WTC11 (cell line): ENCODE measurements at regions not wholly inside any gene's neighbourhood (a gene's known extent, or its start where the extent isn't known, plus 50 kb on each side); places are given as distances from the start of the nearest gene placed in this dataset.

Experiments used
- ATAC-seq: fragments of 200-7000 bp; cut with Tn5 transposase; 2 replicates; pipeline ENCODE4 v1.10.0; 2021; ENCODE audit warnings: mild to moderate bottlenecking, moderate library complexity
- CTCF ChIA-PET: fragments of 300-600 bp; sonication (Branson Sonifier 250); formaldehyde crosslinking; loops from one replicate; lab custom pipeline; 2021; ENCODE audit warnings: antibody characterized with exemption; lab: Charles Lee
- POLR2A ChIA-PET: fragments of 350-600 bp; sonication (Branson Sonifier 250); formaldehyde crosslinking; loops from one replicate; lab custom pipeline; 2021; ENCODE audit warnings: antibody characterized with exemption; lab: Charles Lee
- DNase-seq: peaks from one replicate; pipeline ENCODE4 v3.0.0; 2021; ENCODE audit warnings: low spot score
- H3K27ac Mint-ChIP-seq: 2 replicates; pipeline ENCODE4 v1.8.0; 2021; ENCODE audit warnings: mixed read lengths
- H3K27me3 Mint-ChIP-seq: 2 replicates; pipeline ENCODE4 v1.8.0; 2021; ENCODE audit warnings: low read depth, mild to moderate bottlenecking, moderate library complexity, mixed read lengths
- H3K36me3 Mint-ChIP-seq: 2 replicates; pipeline ENCODE4 v1.8.0; 2021; ENCODE audit warnings: mixed read lengths
- H3K4me1 Mint-ChIP-seq: 2 replicates; pipeline ENCODE4 v1.8.0; 2022; ENCODE audit warnings: mixed read lengths
- H3K4me3 Mint-ChIP-seq: 2 replicates; pipeline ENCODE4 v1.8.0; 2021; ENCODE audit warnings: mild to moderate bottlenecking, moderate library complexity, mixed read lengths
- H3K9me3 Mint-ChIP-seq: 2 replicates; pipeline ENCODE4 v1.8.0; 2021; ENCODE audit warnings: mixed read lengths
- AFF4 ChIP-seq: sonication (generic); formaldehyde crosslinking; IDR thresholded peaks from 2 replicates; pipeline ENCODE4 v1.8.1; 2023; ENCODE audit warnings: mild to moderate bottlenecking, missing genetic modification reagents, borderline replicate concordance
- ATF1 ChIP-seq: sonication (generic); formaldehyde crosslinking; IDR thresholded peaks from 2 replicates; pipeline ENCODE4 v1.8.1; 2023; ENCODE audit warnings: mild to moderate bottlenecking, moderate library complexity, missing genetic modification reagents
- ATF3 ChIP-seq: sonication (generic); formaldehyde crosslinking; conservative IDR thresholded peaks from 2 replicates; pipeline ENCODE4 v1.8.1; 2022; ENCODE audit warnings: mild to moderate bottlenecking, missing genetic modification reagents
- ELF4 ChIP-seq: sonication (generic); formaldehyde crosslinking; IDR thresholded peaks from 2 replicates; pipeline ENCODE4 v1.8.1; 2022; ENCODE audit warnings: low read depth, mild to moderate bottlenecking, moderate library complexity, missing genetic modification reagents
- FOXJ3 ChIP-seq: sonication (generic); formaldehyde crosslinking; IDR thresholded peaks from 2 replicates; pipeline ENCODE4 v1.9.0; 2021; ENCODE audit warnings: missing genetic modification reagents, mild to moderate bottlenecking, borderline replicate concordance
- FOXK1 ChIP-seq: sonication (generic); formaldehyde crosslinking; IDR thresholded peaks from 2 replicates; pipeline ENCODE4 v1.8.0; 2022; ENCODE audit warnings: mild to moderate bottlenecking, moderate library complexity, missing genetic modification reagents
- FOXP4 ChIP-seq: sonication (generic); formaldehyde crosslinking; IDR thresholded peaks from 2 replicates; pipeline ENCODE4 v1.8.0; 2022; ENCODE audit warnings: mild to moderate bottlenecking, missing genetic modification reagents
- IRF2 ChIP-seq: sonication (generic); formaldehyde crosslinking; IDR thresholded peaks from 2 replicates; pipeline ENCODE4 v1.8.0; 2022; ENCODE audit warnings: low read depth, missing genetic modification reagents, borderline replicate concordance
- KAT7 ChIP-seq: sonication (generic); formaldehyde crosslinking; IDR thresholded peaks from 2 replicates; pipeline ENCODE4 v1.8.1; 2023; ENCODE audit warnings: missing genetic modification reagents, mild to moderate bottlenecking, borderline replicate concordance
- NFATC4 ChIP-seq: fragments of 250-450 bp; sonication (Bioruptor Pico); IDR thresholded peaks from 2 replicates; pipeline ENCODE4 v1.9.0; 2021; ENCODE audit warnings: mild to moderate bottlenecking
- NFYB ChIP-seq: sonication (generic); formaldehyde crosslinking; conservative IDR thresholded peaks from 2 replicates; pipeline ENCODE4 v1.8.0; 2022; ENCODE audit warnings: low read depth, missing genetic modification reagents
- NR3C1 ChIP-seq: sonication (generic); formaldehyde crosslinking; conservative IDR thresholded peaks from 2 replicates; pipeline ENCODE4 v1.8.1; 2023; ENCODE audit warnings: low read depth, mild to moderate bottlenecking, missing genetic modification reagents
- PREB ChIP-seq: sonication (generic); formaldehyde crosslinking; IDR thresholded peaks from 2 replicates; pipeline ENCODE4 v1.8.1; 2022; ENCODE audit warnings: mild to moderate bottlenecking, missing genetic modification reagents, moderate library complexity, borderline replicate concordance
- SMAD3 ChIP-seq: sonication (generic); formaldehyde crosslinking; IDR thresholded peaks from 2 replicates; pipeline ENCODE4 v1.8.0; 2022; ENCODE audit warnings: missing genetic modification reagents, mild to moderate bottlenecking, borderline replicate concordance
- SMAD4 ChIP-seq: sonication (generic); formaldehyde crosslinking; IDR thresholded peaks from 2 replicates; pipeline ENCODE4 v1.8.0; 2022; ENCODE audit warnings: mild to moderate bottlenecking, missing genetic modification reagents
- SOX15 ChIP-seq: fragments of 250-450 bp; sonication (Bioruptor Pico); IDR thresholded peaks from 2 replicates; pipeline ENCODE4 v1.9.0; 2021; ENCODE audit warnings: mild to moderate bottlenecking
- TEAD1 ChIP-seq: sonication (generic); formaldehyde crosslinking; IDR thresholded peaks from 2 replicates; pipeline ENCODE4 v1.8.0; 2022; ENCODE audit warnings: mild to moderate bottlenecking, missing genetic modification reagents
- TP53 ChIP-seq: sonication (generic); formaldehyde crosslinking; IDR thresholded peaks from 2 replicates; pipeline ENCODE4 v1.8.1; 2023; ENCODE audit warnings: mild to moderate bottlenecking, missing genetic modification reagents
- ZNF121 ChIP-seq: sonication (generic); formaldehyde crosslinking; IDR thresholded peaks from 2 replicates; pipeline ENCODE4 v1.8.0; 2023; ENCODE audit warnings: missing genetic modification reagents
- ZNF232 ChIP-seq: sonication (generic); formaldehyde crosslinking; IDR thresholded peaks from 2 replicates; pipeline ENCODE4 v1.8.0; 2022; ENCODE audit warnings: mild to moderate bottlenecking, missing genetic modification reagents
- ZNF263 ChIP-seq: sonication (generic); formaldehyde crosslinking; IDR thresholded peaks from 2 replicates; pipeline ENCODE4 v1.8.1; 2022; ENCODE audit warnings: low read depth, mild to moderate bottlenecking, moderate library complexity, missing genetic modification reagents
- ZNF416 ChIP-seq: fragments of 250-450 bp; sonication (Bioruptor Pico); IDR thresholded peaks from 2 replicates; pipeline ENCODE4 v1.9.0; 2021; ENCODE audit warnings: mild to moderate bottlenecking, inconsistent platforms
- TF ChIP-seq, protein P1 (sequence below): sonication (generic); formaldehyde crosslinking; IDR thresholded peaks from 2 replicates; pipeline ENCODE4 v1.8.0; 2022; ENCODE audit warnings: mild to moderate bottlenecking, missing genetic modification reagents
- TF ChIP-seq, protein P2 (sequence below): sonication (generic); formaldehyde crosslinking; IDR thresholded peaks from 2 replicates; pipeline ENCODE4 v1.8.1; 2023; ENCODE audit warnings: mild to moderate bottlenecking, missing genetic modification reagents
- TF ChIP-seq, protein P3 (sequence below): sonication (generic); formaldehyde crosslinking; IDR thresholded peaks from 2 replicates; pipeline ENCODE4 v1.8.1; 2023; ENCODE audit warnings: mild to moderate bottlenecking, moderate library complexity, missing genetic modification reagents

- no peak for TF ChIP-seq AFF4 (CRISPR knock-in tag)
- TF ChIP-seq, protein P1, sequence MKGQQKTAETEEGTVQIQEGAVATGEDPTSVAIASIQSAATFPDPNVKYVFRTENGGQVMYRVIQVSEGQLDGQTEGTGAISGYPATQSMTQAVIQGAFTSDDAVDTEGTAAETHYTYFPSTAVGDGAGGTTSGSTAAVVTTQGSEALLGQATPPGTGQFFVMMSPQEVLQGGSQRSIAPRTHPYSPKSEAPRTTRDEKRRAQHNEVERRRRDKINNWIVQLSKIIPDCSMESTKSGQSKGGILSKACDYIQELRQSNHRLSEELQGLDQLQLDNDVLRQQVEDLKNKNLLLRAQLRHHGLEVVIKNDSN, result no peak
- TF ChIP-seq NFATC4, result no peak
- no peak for TF ChIP-seq ZNF263 (CRISPR knock-in tag)
- no peak for TF ChIP-seq FOXK1 (CRISPR knock-in tag)
- no peak for TF ChIP-seq ATF1
- TF ChIP-seq ATF3 (CRISPR knock-in tag), result no peak
- TF ChIP-seq ZNF121, result no peak
- ATAC-seq, result no peak
- CTCF ChIA-PET, result no interaction called here
- POLR2A ChIA-PET, result no interaction called here
- Mint-ChIP-seq H3K4me3 (no peak overlapping the region), H3K27ac (no peak overlapping the region), H3K36me3 (no peaks in the 10 kb centered on the region), H3K27me3 (no peaks in the 10 kb centered on the region), H3K4me1 (peaks cover 18% of the 10 kb centered on the region; the same call in 1 of the 2 replicates), H3K9me3 (peaks cover 20% of the 10 kb centered on the region)
- no peak for DNase-seq
Measured at GRCh38 chr6:156587751-156588301, 189.4 kb upstream of the ARID1B start.

DNA sequence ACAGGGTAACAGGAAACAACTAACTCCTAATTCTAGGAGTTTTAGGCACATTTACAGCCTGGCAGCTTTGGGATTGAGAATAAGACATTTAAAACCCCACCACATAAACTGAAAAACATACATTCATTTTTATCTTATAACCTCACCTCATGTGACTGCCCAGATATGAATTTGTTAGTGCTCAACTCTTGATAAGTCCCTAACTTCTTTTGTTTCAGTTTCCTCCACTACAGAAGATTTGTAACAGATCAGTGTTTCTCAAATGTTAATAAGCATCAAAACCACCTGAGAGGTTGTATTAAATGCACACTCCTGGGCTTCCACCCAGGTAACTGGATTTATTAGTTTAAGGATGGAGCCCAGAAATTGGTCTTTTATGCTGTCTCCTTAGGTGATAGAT, 190.1 kb upstream of the ARID1B start:
- Mint-ChIP-seq H3K9me3 (peaks cover 20% of the 10 kb centered on the region), H3K36me3 (no peaks in the 10 kb centered on the region), H3K4me3 (no peak overlapping the region), H3K27ac (no peak overlapping the region), H3K27me3 (no peaks in the 10 kb centered on the region), H3K4me1 (peaks cover 18% of the 10 kb centered on the region; the same call in 1 of the 2 replicates)
- no peak for ATAC-seq
- POLR2A ChIA-PET, result no interaction called here
- TF ChIP-seq ZNF121 (no peak), FOXK1 (CRISPR knock-in tag) (no peak), SMAD3 (CRISPR knock-in tag) (no peak), NR3C1 (no peak), SOX15 (CRISPR knock-in tag) (no peak), TP53 (CRISPR knock-in tag) (no peak), SMAD4 (CRISPR knock-in tag) (no peak), ZNF232 (CRISPR knock-in tag) (no peak), NFYB (no peak), IRF2 (CRISPR knock-in tag) (no peak), PREB (no peak), FOXP4 (CRISPR knock-in tag) (no peak), ELF4 (no peak), FOXJ3 (CRISPR knock-in tag) (no peak), KAT7 (CRISPR knock-in tag) (no peak), TEAD1 (CRISPR knock-in tag) (no peak), ZNF416 (no peak)
- TF ChIP-seq, protein P2, sequence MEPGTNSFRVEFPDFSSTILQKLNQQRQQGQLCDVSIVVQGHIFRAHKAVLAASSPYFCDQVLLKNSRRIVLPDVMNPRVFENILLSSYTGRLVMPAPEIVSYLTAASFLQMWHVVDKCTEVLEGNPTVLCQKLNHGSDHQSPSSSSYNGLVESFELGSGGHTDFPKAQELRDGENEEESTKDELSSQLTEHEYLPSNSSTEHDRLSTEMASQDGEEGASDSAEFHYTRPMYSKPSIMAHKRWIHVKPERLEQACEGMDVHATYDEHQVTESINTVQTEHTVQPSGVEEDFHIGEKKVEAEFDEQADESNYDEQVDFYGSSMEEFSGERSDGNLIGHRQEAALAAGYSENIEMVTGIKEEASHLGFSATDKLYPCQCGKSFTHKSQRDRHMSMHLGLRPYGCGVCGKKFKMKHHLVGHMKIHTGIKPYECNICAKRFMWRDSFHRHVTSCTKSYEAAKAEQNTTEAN, result no peak
- TF ChIP-seq, protein P1, result no peak
- TF ChIP-seq, protein P3, sequence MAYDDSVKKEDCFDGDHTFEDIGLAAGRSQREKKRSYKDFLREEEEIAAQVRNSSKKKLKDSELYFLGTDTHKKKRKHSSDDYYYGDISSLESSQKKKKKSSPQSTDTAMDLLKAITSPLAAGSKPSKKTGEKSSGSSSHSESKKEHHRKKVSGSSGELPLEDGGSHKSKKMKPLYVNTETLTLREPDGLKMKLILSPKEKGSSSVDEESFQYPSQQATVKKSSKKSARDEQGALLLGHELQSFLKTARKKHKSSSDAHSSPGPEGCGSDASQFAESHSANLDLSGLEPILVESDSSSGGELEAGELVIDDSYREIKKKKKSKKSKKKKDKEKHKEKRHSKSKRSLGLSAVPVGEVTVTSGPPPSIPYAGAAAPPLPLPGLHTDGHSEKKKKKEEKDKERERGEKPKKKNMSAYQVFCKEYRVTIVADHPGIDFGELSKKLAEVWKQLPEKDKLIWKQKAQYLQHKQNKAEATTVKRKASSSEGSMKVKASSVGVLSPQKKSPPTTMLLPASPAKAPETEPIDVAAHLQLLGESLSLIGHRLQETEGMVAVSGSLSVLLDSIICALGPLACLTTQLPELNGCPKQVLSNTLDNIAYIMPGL (CRISPR knock-in tag), result no peak
- no peak for DNase-seq
- CTCF ChIA-PET, result no interaction called here
